ENCODE measurements at regions not wholly inside any gene's neighbourhood (a gene's known extent, or its start where the extent isn't known, plus 50 kb on each side); places are given as distances from the start of the nearest gene placed in this dataset.

DNA sequence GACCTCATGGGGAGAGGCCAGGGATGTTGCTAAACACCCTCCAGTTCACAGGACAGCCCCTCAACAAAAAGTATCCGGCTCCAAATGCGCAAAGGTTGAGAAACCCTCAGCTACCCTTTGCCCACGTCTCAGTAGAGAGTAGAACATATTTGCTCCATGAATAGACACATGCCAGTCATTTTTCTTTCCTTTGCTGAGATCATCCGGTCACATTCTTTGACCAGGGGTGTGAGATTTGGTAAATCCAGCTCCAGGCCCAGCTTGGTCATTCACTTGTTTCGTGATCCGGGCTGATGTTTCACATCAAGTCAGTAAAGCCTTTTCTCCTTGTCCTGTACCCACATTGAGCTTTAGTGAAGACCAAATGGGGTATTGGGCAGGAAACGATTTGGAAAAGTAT, 83.6 kb upstream of the LHX5 start:
- Histone ChIP-seq H3K4ac (ENCODE audit: low read depth, low read length) (no peak overlapping the region), H4K91ac (ENCODE audit: insufficient read length, low read depth, low read length) (no peak overlapping the region), H4K20me1 (ENCODE audit: control insufficient read depth, insufficient read depth, insufficient read length) (no peaks in the 10 kb centered on the region), H2BK5ac (ENCODE audit: insufficient read length, low read length) (no peak overlapping the region), H4K5ac (ENCODE audit: insufficient read length, low read depth, low read length) (no peak overlapping the region), H3K9me3 (ENCODE audit: control insufficient read depth, low read depth, low read length) (no peaks in the 10 kb centered on the region), H3K27ac (ENCODE audit: insufficient read length, low read depth, low read length) (no peak overlapping the region), H2BK120ac (ENCODE audit: low read depth, low read length, poor library complexity, severe bottlenecking) (no peak overlapping the region), H2AK5ac (ENCODE audit: insufficient read length, low read length) (no peak overlapping the region), H3K23ac (ENCODE audit: insufficient read length, low read depth, low read length) (no peak overlapping the region), H3K79me1 (ENCODE audit: insufficient read depth, low read depth, low read length, poor library complexity, severe bottlenecking) (no peaks in the 10 kb centered on the region), H3K18ac (ENCODE audit: insufficient read length, low read depth, low read length) (no peak overlapping the region), H4K8ac (replicated peaks; ENCODE audit: insufficient read length, low read depth, low read length) (no peak overlapping the region), H3K23me2 (ENCODE audit: insufficient read length, low read depth, low read length, poor library complexity, severe bottlenecking) (no peaks in the 10 kb centered on the region), H2AFZ (ENCODE audit: low read length) (no peak overlapping the region), H2BK15ac (ENCODE audit: low read depth, low read length) (no peak overlapping the region), H3K14ac (ENCODE audit: insufficient read depth, low read length) (no peak overlapping the region), H2BK20ac (ENCODE audit: low read depth, low read length, poor library complexity, severe bottlenecking) (no peak overlapping the region), H3K79me2 (ENCODE audit: insufficient read depth, low read length) (no peaks in the 10 kb centered on the region), H3K4me2 (ENCODE audit: insufficient read depth, insufficient read length, low read length) (no peak overlapping the region), H3K56ac (ENCODE audit: insufficient read length, low read depth, low read length) (no peak overlapping the region), H3K9ac (ENCODE audit: extremely low read depth, insufficient read length, low read length) (no peak overlapping the region), H3T11ph (ENCODE audit: low read length) (no peak overlapping the region), H2BK12ac (ENCODE audit: insufficient read length, low read depth, low read length) (no peak overlapping the region), H3K27me3 (ENCODE audit: insufficient read depth, low read length) (no peaks in the 10 kb centered on the region), H3K4me1 (ENCODE audit: insufficient read depth, low read length) (peaks cover 2% of the 10 kb centered on the region; the same call in 1 of the 2 replicates)
- TF ChIP-seq, protein P1, sequence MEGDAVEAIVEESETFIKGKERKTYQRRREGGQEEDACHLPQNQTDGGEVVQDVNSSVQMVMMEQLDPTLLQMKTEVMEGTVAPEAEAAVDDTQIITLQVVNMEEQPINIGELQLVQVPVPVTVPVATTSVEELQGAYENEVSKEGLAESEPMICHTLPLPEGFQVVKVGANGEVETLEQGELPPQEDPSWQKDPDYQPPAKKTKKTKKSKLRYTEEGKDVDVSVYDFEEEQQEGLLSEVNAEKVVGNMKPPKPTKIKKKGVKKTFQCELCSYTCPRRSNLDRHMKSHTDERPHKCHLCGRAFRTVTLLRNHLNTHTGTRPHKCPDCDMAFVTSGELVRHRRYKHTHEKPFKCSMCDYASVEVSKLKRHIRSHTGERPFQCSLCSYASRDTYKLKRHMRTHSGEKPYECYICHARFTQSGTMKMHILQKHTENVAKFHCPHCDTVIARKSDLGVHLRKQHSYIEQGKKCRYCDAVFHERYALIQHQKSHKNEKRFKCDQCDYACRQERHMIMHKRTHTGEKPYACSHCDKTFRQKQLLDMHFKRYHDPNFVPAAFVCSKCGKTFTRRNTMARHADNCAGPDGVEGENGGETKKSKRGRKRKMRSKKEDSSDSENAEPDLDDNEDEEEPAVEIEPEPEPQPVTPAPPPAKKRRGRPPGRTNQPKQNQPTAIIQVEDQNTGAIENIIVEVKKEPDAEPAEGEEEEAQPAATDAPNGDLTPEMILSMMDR (conservative IDR thresholded peaks at IDR 0.05) = no peak
- Mint-ChIP-seq H3K9me3 (no peaks in the 10 kb centered on the region; a peak in 2 of 5 replicates), H3K4me3 (no peak overlapping the region), H3K36me3 (ENCODE audit: insufficient read depth in 1 of 3, low read depth in 3 of 3) (0 out of 7 replicates have a peak, but pooled peaks cover 0 to 6% (median 0%) of the 10 kb centered on the region in 3 experiments), H3K4me1 (peaks cover 25 to 27% of the 10 kb centered on the region in 2 experiments), H3K27ac (no peak overlapping the region), H3K27me3 (ENCODE audit: low read depth) (peaks cover 26% of the 10 kb centered on the region)
- no peak for DNase-seq
- WGBS (ENCODE audit: extremely low coverage, insufficient read length, low lambda C conversion rate) = no CpG with 5 or more reads among the region's 7 CpGs

Measured in H9 (cell line).